Fibroblast of skin of left quadriceps (primary cell): ENCODE measurements at regions not wholly inside any gene's neighbourhood (a gene's known extent, or its start where the extent isn't known, plus 50 kb on each side); places are given as distances from the start of the nearest gene placed in this dataset.
A peak's percentile ranks its signal among the peaks of the same experiment; 100 is the strongest.
"Not testable (repeated sequence)": the region's sequence is repeated elsewhere in the genome, so short reads cannot be mapped to it uniquely, and the experiment has no call there.

Experiments
- DNase-seq, 2 experiments: peaks; one replicate each; pipeline ENCODE4 v3.0.0-alpha.2; 2013; ENCODE audit warnings: low read depth in 2 of 2

- DNase-seq = no peak
These were observed 203.1 kb downstream of the ARHGEF9 start for GRCh38 chrX:63581906-63582305.

GRCh38 chrX:63581398-63581797 lies 203.6 kb downstream of the ARHGEF9 start:
- no peak for DNase-seq

- DNase-seq = no peak
These were observed 208.5 kb downstream of the ARHGEF9 start for GRCh38 chrX:63576533-63576932.

GRCh38 chrX:63575700-63576099 lies 209.3 kb downstream of the ARHGEF9 start:
- DNase-seq = not testable (repeated sequence)

GRCh38 chrX:63566856-63567255 lies 215.7 kb upstream of the SPIN4 start:
- DNase-seq = no peak

- DNase-seq = no peak
These were observed 210.3 kb upstream of the SPIN4 start for GRCh38 chrX:63561425-63561824.

- DNase-seq = peak; percentile 28 to 31
These were observed 209.6 kb upstream of the SPIN4 start for GRCh38 chrX:63560601-63561218.

GRCh38 chrX:63551856-63552255 lies 200.7 kb upstream of the SPIN4 start:
- no peak for DNase-seq

- DNase-seq = no peak
These were observed 179.5 kb upstream of the SPIN4 start for GRCh38 chrX:63530654-63531053.

GRCh38 chrX:63529961-63530360 lies 178.8 kb upstream of the SPIN4 start:
- no peak for DNase-seq

- DNase-seq = no peak
These were observed 175.7 kb upstream of the SPIN4 start for GRCh38 chrX:63526863-63527262.

- no peak for DNase-seq
These were observed 174.4 kb upstream of the SPIN4 start for GRCh38 chrX:63525491-63525890.

- DNase-seq = not testable (repeated sequence)
These were observed 168.2 kb upstream of the SPIN4 start for GRCh38 chrX:63519368-63519767.

- DNase-seq = no peak
These were observed 163.5 kb upstream of the SPIN4 start for GRCh38 chrX:63514569-63515080.

- DNase-seq = peak; percentile 66 to 76
These were observed 162.9 kb upstream of the SPIN4 start for GRCh38 chrX:63513825-63514568.

- DNase-seq = no peak
These were observed 160.2 kb upstream of the SPIN4 start for GRCh38 chrX:63511361-63511760.

GRCh38 chrX:63508668-63509067 lies 157.5 kb upstream of the SPIN4 start:
- DNase-seq = no peak

GRCh38 chrX:63506320-63506719 lies 155.2 kb upstream of the SPIN4 start:
- DNase-seq = peak in 1 of 2 experiments; percentile 20

- peak; percentile 52 to 56 for DNase-seq
These were observed 152.4 kb upstream of the SPIN4 start for GRCh38 chrX:63503541-63503940.

GRCh38 chrX:63488546-63489373 lies 137.6 kb upstream of the SPIN4 start:
- DNase-seq = no peak

- DNase-seq = no peak
These were observed 124.1 kb upstream of the SPIN4 start for GRCh38 chrX:63475200-63475599.

- no peak for DNase-seq
These were observed 119.9 kb upstream of the SPIN4 start for GRCh38 chrX:63471004-63471403.
